Neural cell (in vitro differentiated cells): ENCODE measurements at regions not wholly inside any gene's neighbourhood (a gene's known extent, or its start where the extent isn't known, plus 50 kb on each side); places are given as distances from the start of the nearest gene placed in this dataset.
"Not testable (repeated sequence)": the region's sequence is repeated elsewhere in the genome, so short reads cannot be mapped to it uniquely, and the experiment has no call there.

ENCODE experiments used
- H2AFZ ChIP-seq: fragments of 200-600, 300-800 bp; sonication (generic), shearing (Covaris generic); 2 replicates; pipeline ENCODE4 v1.6.0; 2014; ENCODE audit warnings: low read depth, mild to moderate bottlenecking, antibody characterized with exemption, low read length, moderate library complexity
- H3F3A ChIP-seq: fragments of 200-600 bp; shearing (Covaris generic); 2 replicates; pipeline ENCODE4 v1.6.1; 2016; ENCODE audit warnings: mild to moderate bottlenecking, moderate library complexity, mixed read lengths, antibody characterized with exemption, low read length; ENCODE audit not compliant: insufficient read depth, poor library complexity, severe bottlenecking
- H3K27ac ChIP-seq: fragments of 200-600, 300-800 bp; sonication (generic), shearing (Covaris generic); 2 replicates; pipeline ENCODE4 v1.5.1; 2014; ENCODE audit warnings: mild to moderate bottlenecking, low read length, moderate library complexity
- H3K27me3 ChIP-seq: fragments of 300-800, 200-600 bp; sonication (generic), shearing (Covaris generic); 2 replicates; pipeline ENCODE4 v1.6.0; 2014; ENCODE audit warnings: mild to moderate bottlenecking, low read depth, low read length, moderate library complexity; ENCODE audit not compliant: insufficient read depth
- H3K36me3 ChIP-seq: fragments of 300-800, 200-600 bp; sonication (generic), shearing (Covaris generic); 2 replicates; pipeline ENCODE4 v1.5.1; 2014; ENCODE audit warnings: mild to moderate bottlenecking, antibody characterized with exemption, low read length, moderate library complexity; ENCODE audit not compliant: insufficient read depth
- H3K4me2 ChIP-seq: fragments of 300-800, 200-600 bp; sonication (generic), shearing (Covaris generic); 2 replicates; pipeline ENCODE4 v1.6.0; 2014; ENCODE audit warnings: mild to moderate bottlenecking, low read length
- H3K4me3 ChIP-seq: fragments of 300-800, 200-600 bp; sonication (generic), shearing (Covaris generic); 2 replicates; pipeline ENCODE4 v1.5.1; 2014; ENCODE audit warnings: mild to moderate bottlenecking, low read length, moderate library complexity
- H3K79me2 ChIP-seq: fragments of 200-600 bp; shearing (Covaris generic); replicated peaks from 2 replicates; pipeline ENCODE4 v1.6.0; 2014; ENCODE audit warnings: mild to moderate bottlenecking, low read length, moderate library complexity; ENCODE audit not compliant: insufficient read depth
- H3K9ac ChIP-seq: fragments of 300-800, 200-600 bp; sonication (generic), shearing (Covaris generic); 2 replicates; pipeline ENCODE4 v1.6.1; 2016; ENCODE audit warnings: mild to moderate bottlenecking, low read length, mixed read lengths
- H3K9me2 ChIP-seq: fragments of 200-600 bp; shearing (Covaris generic); 2 replicates; pipeline ENCODE4 v1.6.1; 2016; ENCODE audit warnings: mild to moderate bottlenecking, low read length, mixed read lengths; ENCODE audit not compliant: insufficient read depth
- H3K9me3 ChIP-seq: fragments of 200-600, 300-800 bp; sonication (generic), shearing (Covaris generic); 2 replicates; pipeline ENCODE4 v1.6.1; 2016; ENCODE audit warnings: mild to moderate bottlenecking, mixed run types, low read length, moderate library complexity, mixed read lengths
- H4K20me1 ChIP-seq: fragments of 200-600 bp; shearing (Covaris generic); 2 replicates; pipeline ENCODE4 v1.6.1; 2016; ENCODE audit warnings: mild to moderate bottlenecking, mixed run types; ENCODE audit not compliant: insufficient read depth

DNA sequence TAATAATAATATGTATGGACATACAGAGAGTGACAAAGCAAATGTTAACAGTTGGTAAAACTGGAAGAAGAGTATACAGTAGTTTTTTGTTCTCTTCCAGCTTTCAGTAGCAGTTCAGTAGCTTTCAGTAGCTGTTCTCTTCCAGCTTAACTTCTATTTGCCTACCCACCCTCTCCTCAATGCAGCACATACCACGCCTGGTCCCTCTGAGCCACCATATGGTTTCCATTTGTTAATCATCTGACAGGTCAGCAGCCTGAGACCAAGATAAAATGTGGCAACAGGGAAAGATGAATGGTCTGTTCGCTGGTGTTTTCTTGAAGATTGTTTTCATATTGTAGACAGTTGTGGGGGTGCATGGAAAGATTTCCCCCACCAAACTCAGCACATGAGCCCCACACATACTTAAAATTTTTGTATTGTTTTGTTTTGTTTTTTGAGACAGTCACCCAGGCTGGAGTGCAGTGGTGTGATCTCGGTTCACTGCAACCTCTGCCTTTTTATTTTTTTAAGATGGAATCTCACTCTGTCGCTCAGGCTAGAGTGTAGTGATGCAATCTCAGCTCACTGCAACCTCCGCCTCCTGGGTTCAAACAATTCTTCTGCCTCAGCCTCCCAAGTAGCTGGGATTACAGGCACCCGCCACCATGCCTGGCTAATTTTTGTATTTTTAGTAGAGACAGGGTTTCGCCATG lies 56.8 kb downstream of the ATP6V0E2 start:
- not testable (repeated sequence) for H3K9me3 ChIP-seq, H3K4me3 ChIP-seq, H3K9ac ChIP-seq, H3K79me2 ChIP-seq, H3K9me2 ChIP-seq, H3F3A ChIP-seq, H2AFZ ChIP-seq, H4K20me1 ChIP-seq, H3K27ac ChIP-seq, H3K36me3 ChIP-seq, H3K27me3 ChIP-seq, H3K4me2 ChIP-seq

GRCh38 chr7:149933776-149934175 lies 60.0 kb downstream of the ATP6V0E2 start:
- not testable (repeated sequence) for H3K4me2 ChIP-seq, H3F3A ChIP-seq, H3K36me3 ChIP-seq, H3K27ac ChIP-seq, H2AFZ ChIP-seq, H3K27me3 ChIP-seq, H3K4me3 ChIP-seq, H3K9ac ChIP-seq, H3K9me2 ChIP-seq, H3K79me2 ChIP-seq, H4K20me1 ChIP-seq, H3K9me3 ChIP-seq

DNA sequence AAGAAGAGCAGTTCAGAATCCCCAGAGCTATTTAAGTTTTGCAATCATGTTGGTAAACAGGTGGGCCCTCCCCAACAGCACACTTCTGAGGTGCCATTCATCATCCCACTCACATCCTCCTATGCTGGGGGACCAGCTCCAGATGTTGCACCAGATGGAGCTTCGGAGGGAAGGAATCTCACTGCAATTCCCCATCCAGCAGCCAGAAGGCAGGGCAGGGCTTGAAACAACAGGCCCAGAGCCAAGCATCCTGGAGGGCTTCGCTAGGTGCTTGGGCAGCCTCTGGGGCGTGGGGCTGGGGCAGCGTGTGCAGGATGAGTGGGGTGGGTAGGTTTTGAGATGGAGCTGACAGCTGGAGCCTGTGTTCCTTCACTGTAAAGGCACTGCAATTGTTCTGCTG lies 73.6 kb downstream of the ATP6V0E2 start:
- H4K20me1 ChIP-seq, H3K36me3 ChIP-seq, H3F3A ChIP-seq, H3K9me3 ChIP-seq, H3K4me3 ChIP-seq, H3K9ac ChIP-seq, H3K9me2 ChIP-seq, H3K4me2 ChIP-seq, H3K79me2 ChIP-seq, H3K27ac ChIP-seq, H3K27me3 ChIP-seq, H2AFZ ChIP-seq: not testable (repeated sequence)

- H3K4me3 ChIP-seq = not testable (repeated sequence)
These were observed 74.7 kb downstream of the ATP6V0E2 start for GRCh38 chr7:149948444-149948843.

DNA sequence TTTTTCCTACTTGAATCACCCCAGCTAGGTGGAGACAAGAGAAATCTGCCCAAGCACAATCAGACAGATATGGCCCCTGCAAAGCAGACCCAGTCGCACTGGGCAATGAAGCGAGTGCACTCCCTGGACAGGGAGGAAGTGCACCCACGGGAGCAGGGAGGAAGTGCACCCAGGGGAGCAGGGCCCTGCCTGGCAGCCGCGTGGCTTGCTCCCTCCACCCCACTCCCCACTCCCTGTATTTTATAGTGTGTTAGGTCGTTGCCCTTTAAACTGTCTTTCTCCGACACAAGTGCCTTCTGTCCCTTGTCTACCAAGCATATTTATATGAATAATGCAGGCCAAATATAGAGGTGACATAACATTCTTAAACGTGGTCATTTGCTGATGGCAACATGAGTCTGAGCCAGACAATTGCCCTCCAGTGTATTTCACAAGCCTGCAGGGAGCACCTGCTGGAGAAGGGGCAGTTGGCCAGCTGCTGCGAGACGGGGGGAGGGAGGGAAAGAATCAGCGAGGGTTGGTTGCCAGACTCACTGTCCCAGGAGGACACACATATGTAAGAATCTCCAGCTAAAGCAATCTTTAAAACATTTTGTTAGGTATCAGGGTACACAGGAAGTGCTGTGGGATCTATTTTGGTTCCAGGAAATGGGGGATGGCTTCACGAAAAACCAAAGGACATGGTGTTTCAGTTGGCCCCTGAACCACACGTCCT lies 76.3 kb downstream of the ATP6V0E2 start:
- H3F3A ChIP-seq, H3K27ac ChIP-seq, H2AFZ ChIP-seq, H3K27me3 ChIP-seq, H3K79me2 ChIP-seq, H3K4me2 ChIP-seq, H3K4me3 ChIP-seq, H3K9me3 ChIP-seq, H3K9ac ChIP-seq, H3K9me2 ChIP-seq, H4K20me1 ChIP-seq, H3K36me3 ChIP-seq: not testable (repeated sequence)

More at GRCh38 chr7:149948444-149948843, 74.7 kb downstream of the ATP6V0E2 start:
- not testable (repeated sequence) for H3K9ac ChIP-seq, H3K9me2 ChIP-seq, H4K20me1 ChIP-seq, H3K27ac ChIP-seq, H3K79me2 ChIP-seq, H3K36me3 ChIP-seq, H3K27me3 ChIP-seq, H3F3A ChIP-seq, H3K4me2 ChIP-seq, H2AFZ ChIP-seq, H3K9me3 ChIP-seq

DNA sequence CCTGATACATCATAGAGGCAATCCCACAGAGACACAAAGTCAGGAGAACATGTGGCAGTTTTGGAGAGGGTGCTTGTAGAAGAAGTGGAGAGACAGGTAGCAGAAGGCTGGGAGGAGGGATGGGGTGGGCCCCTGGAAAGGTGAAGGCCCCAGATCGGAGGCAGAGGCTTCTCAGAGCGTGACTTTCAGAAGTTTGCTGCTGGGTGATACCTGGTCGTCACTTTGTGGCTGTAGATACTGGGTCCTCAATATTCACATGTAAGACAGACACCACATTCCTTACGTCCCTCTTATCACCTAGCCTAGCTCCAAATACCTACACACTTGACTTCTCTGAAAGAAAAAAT lies 76.8 kb downstream of the ATP6V0E2 start:
- not testable (repeated sequence) for H3K27ac ChIP-seq, H3K9ac ChIP-seq, H3K4me3 ChIP-seq, H3K36me3 ChIP-seq, H3K9me2 ChIP-seq, H3K27me3 ChIP-seq, H2AFZ ChIP-seq, H3K9me3 ChIP-seq, H3K4me2 ChIP-seq, H3K79me2 ChIP-seq, H3F3A ChIP-seq, H4K20me1 ChIP-seq

DNA sequence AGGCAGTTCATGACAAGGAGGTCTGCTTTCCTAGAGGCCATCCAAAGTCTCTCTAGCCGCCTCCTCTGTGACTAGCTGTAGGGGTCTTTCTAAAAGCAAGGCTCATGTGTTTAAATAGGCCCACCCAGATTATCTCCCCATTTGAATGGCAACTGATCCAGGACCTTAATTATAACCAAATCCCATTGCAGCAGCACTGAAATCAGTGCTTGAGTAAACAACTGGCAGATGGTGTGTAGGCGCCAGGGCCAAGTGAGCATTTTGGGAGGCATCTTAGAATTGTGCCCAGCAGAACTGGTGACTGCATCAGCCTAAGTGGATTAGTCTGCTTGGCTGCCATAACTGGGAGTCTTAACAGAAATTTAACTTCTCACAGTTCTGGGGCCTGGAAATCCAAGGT lies 77.8 kb downstream of the ATP6V0E2 start:
- H3K27ac ChIP-seq, H3K79me2 ChIP-seq, H3K9me2 ChIP-seq, H3K9me3 ChIP-seq, H3K9ac ChIP-seq, H3K36me3 ChIP-seq, H3K4me2 ChIP-seq, H3K27me3 ChIP-seq, H4K20me1 ChIP-seq, H2AFZ ChIP-seq, H3F3A ChIP-seq, H3K4me3 ChIP-seq: not testable (repeated sequence)

DNA sequence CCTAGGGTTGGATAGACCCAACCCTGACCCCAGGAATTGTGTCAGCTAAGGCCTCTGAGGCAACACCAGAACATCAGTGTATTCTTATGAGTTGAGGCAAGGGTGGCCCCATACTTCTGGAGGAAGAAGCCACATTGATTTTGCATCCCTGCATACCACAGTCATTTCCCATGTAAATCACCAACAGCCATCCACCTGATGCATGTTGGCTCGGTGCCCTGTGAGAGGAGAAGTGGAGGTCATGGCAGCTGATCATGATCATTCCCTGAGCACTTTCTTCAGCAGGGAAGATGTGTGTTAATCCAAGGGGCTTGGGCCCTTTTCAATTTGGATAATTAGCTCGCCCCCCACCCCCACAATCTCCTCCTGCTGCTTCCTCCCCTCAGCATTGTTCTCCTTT lies 85.1 kb downstream of the ATP6V0E2 start:
- not testable (repeated sequence) for H3K27me3 ChIP-seq, H3K27ac ChIP-seq, H3K9me2 ChIP-seq, H3K79me2 ChIP-seq, H3K9me3 ChIP-seq, H3K9ac ChIP-seq, H4K20me1 ChIP-seq, H3K4me2 ChIP-seq, H3K4me3 ChIP-seq, H3F3A ChIP-seq, H2AFZ ChIP-seq, H3K36me3 ChIP-seq
